ENCODE measurements at regions not wholly inside any gene's neighbourhood (a gene's known extent, or its start where the extent isn't known, plus 50 kb on each side); places are given as distances from the start of the nearest gene placed in this dataset.
A peak's percentile ranks its signal among the peaks of the same experiment; 100 is the strongest.

DNA sequence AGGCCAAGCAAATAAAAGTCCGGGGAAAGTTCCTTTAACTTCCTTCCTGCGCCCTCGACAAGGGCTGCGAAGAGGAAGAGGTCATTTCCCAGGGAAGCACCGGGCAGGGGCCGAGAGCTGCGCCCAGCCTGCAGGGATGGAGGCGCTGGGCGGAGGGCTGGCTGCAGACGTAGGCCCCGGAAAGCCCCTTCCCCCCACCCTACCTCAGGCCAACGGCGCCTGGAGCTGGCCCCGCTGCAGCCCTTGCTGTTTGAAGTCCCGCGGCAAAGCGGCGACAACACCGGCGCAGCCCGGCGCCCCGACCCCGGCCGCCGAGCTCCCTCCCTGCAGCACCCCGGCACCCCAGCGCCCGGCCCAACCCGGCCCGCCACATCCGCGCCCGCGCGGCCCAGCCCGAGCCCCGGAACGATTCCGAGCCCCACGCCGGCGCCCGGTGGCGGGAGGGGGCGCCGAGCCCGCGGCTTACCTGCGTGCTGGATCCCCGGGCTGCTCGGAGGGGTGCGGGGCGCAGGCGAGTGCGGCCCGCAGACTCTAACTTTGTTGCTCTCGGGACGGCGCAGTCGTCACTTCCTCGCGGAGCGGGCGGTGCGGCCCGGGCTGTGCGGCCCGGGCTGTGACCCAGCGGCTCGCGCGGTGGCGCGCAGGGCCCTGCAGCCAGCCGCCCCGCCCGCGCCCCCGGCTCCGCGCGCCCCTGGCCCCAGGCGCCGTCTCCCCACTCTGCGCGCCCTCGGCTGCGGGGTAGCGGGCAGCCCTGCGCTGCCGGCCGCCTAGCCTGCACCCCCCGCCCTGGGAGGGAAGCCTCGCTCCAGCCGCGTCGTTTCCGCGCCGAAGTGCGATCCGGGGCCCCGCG, 64.8 kb upstream of the PTGR2 start:
- Histone ChIP-seq H4K20me1 (replicated peaks; ENCODE audit: control insufficient read depth, extremely low read depth, insufficient read depth, low read length) (no peaks in the 10 kb centered on the region), H3K4me1 (ENCODE audit: control insufficient read depth, extremely low read depth, insufficient read depth, low read length) (peaks cover 53% of the 10 kb centered on the region), H3K79me2 (ENCODE audit: control insufficient read depth, insufficient read depth, low read length) (peaks cover 62% of the 10 kb centered on the region), H3K4me2 (ENCODE audit: insufficient read depth, low read length) (peak overlapping the region; percentile 96), H3K9me1 (replicated peaks; ENCODE audit: control insufficient read depth, extremely low read depth, insufficient read depth, low read length) (no peaks in the 10 kb centered on the region), H3K36me3 (ENCODE audit: control insufficient read depth in 2 of 2, extremely low read depth in 1 of 2, insufficient read depth in 2 of 2, low read length in 2 of 2) (no peaks in the 10 kb centered on the region), H3K27ac (ENCODE audit: insufficient read depth, low read depth, low read length) (peak overlapping the region; percentile 93), H3K4me3 (replicated peaks in 1 of 3; ENCODE audit: insufficient read depth in 1 of 3, low read depth in 1 of 3, low read length in 3 of 3) (peak overlapping the region; percentile 33 to 83 (median 53)), H3K27me3 (ENCODE audit: control insufficient read depth in 2 of 2, insufficient read depth in 2 of 2, low read length in 2 of 2) (no peaks in the 10 kb centered on the region), H3K9me3 (replicated peaks; ENCODE audit: control insufficient read depth, insufficient read depth, low read length) (no peaks in the 10 kb centered on the region), H2AFZ (ENCODE audit: low read depth, low read length) (peak overlapping the region; percentile 16), H3K9ac (replicated peaks; ENCODE audit: extremely low read depth, insufficient read depth, low read length) (peak overlapping the region; percentile 96)
- dilution Hi-C loops (cut with MboI; ENCODE audit: extremely low pct_ligation_motif_present, low sequenced_read_pairs) (no loop called here), intact Hi-C loops (cut with micrococcal nuclease) (loop anchor here (1.0 to 2.0 kb wide), 5 partner anchors 15 to 46 kb away; a partner anchor contains a TSS)
- TF ChIP-seq, protein P1, sequence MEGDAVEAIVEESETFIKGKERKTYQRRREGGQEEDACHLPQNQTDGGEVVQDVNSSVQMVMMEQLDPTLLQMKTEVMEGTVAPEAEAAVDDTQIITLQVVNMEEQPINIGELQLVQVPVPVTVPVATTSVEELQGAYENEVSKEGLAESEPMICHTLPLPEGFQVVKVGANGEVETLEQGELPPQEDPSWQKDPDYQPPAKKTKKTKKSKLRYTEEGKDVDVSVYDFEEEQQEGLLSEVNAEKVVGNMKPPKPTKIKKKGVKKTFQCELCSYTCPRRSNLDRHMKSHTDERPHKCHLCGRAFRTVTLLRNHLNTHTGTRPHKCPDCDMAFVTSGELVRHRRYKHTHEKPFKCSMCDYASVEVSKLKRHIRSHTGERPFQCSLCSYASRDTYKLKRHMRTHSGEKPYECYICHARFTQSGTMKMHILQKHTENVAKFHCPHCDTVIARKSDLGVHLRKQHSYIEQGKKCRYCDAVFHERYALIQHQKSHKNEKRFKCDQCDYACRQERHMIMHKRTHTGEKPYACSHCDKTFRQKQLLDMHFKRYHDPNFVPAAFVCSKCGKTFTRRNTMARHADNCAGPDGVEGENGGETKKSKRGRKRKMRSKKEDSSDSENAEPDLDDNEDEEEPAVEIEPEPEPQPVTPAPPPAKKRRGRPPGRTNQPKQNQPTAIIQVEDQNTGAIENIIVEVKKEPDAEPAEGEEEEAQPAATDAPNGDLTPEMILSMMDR (IDR thresholded peaks at IDR 0.05; ENCODE audit: extremely low read depth in 1 of 2, insufficient read depth in 1 of 2, low read depth in 1 of 2, low read length in 2 of 2), result no peak
- TF ChIP-seq POLR2AphosphoS5 (IDR thresholded peaks at IDR 0.05; ENCODE audit: insufficient read depth, low read depth, low read length), result peak; percentile 10
- DNase-seq (ENCODE audit: low read depth, low spot score) (peak; percentile 37), FAIRE-seq (peak; percentile 94)
- BruUV-seq (replicated peaks), result no TSS peak
- POLR2A ChIA-PET, result interaction anchor here (0.6 to 1.3 kb wide), 4 partner anchors 33 to 287 kb away, joined by 3 to 5 read pairs (median 4); partner anchors contain the start of gene PTGR2
- CTCF ChIA-PET, result interaction anchor here (0.9 to 3.0 kb wide), 7 partner anchors 22 to 125 kb away, joined by 3 to 30 read pairs (median 6); a partner anchor contains a TSS
